ENCODE measurements at regions not wholly inside any gene's neighbourhood (a gene's known extent, or its start where the extent isn't known, plus 50 kb on each side); places are given as distances from the start of the nearest gene placed in this dataset.

GRCh38 chr13:39282400-39282972 lies 244.2 kb downstream of the NHLRC3 start:
- Histone ChIP-seq H3K4me3 (no peak overlapping the region), H4K20me1 (ENCODE audit: insufficient read depth) (no peaks in the 10 kb centered on the region), H3F3A (ENCODE audit: insufficient read depth) (no peaks in the 10 kb centered on the region), H3K9me3 (ENCODE audit: low read depth) (no peaks in the 10 kb centered on the region), H3K79me2 (ENCODE audit: insufficient read depth) (no peaks in the 10 kb centered on the region), H3K9ac (no peak overlapping the region), H2AFZ (no peak overlapping the region), H3K27ac (no peak overlapping the region), H3K36me3 (ENCODE audit: low read depth) (no peaks in the 10 kb centered on the region), H3K4me2 (ENCODE audit: unreplicated experiment) (no peak overlapping the region), H3K9me2 (ENCODE audit: insufficient read depth) (no peaks in the 10 kb centered on the region; the same call in 1 of the 2 replicates), H3K4me1 (ENCODE audit: insufficient read depth) (no peaks in the 10 kb centered on the region), H3K27me3 (replicated peaks; ENCODE audit: insufficient read depth) (no peaks in the 10 kb centered on the region)
- WGBS, 2 experiments (ENCODE audit: low coverage in 1 of 2, low lambda C conversion rate in 2 of 2, missing lambda C conversion rate in 2 of 2) = 64 to 71% methylated on average over 4 of the region's 4 CpGs
- DNase-seq = no peak
- TF ChIP-seq EZH2phosphoT487 (IDR thresholded peaks at IDR 0.05; ENCODE audit: insufficient read depth, low read depth) (no peak), EZH2 (IDR thresholded peaks at IDR 0.05; ENCODE audit: insufficient read depth, poor library complexity, severe bottlenecking) (no peak)
- in situ Hi-C loops (cut with MboI) = loop anchor here (25.0 kb wide), 1 partner anchor 330 kb away; the partner anchor contains the start of gene LHFPL6

DNA sequence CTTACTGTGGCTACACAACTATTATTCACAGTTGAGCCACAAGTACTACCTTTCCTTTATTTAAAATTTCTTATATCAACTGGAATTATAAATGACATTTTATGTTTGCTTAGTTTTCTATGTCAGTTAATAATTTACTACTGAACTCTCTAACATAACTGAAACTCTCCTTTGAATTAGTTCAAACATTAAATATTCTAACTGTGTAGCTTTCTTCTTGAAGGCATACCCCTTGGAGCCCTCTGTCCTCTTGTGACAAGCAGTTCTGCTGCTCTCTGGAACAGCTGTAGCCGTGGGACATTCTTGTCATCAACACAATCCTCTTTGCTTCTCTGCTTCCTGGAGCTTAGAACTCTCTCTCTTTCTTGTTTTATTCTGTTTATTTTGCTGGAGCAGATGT lies 244.8 kb downstream of the NHLRC3 start:
- H4K20me1 ChIP-seq (ENCODE audit: insufficient read depth) = no peaks in the 10 kb centered on the region
- no peaks in the 10 kb centered on the region for H3F3A ChIP-seq (ENCODE audit: insufficient read depth)
- H2AFZ ChIP-seq = no peak overlapping the region
- DNase-seq = no peak
- no peaks in the 10 kb centered on the region; the same call in 1 of the 2 replicates for H3K9me2 ChIP-seq (ENCODE audit: insufficient read depth)
- H3K4me3 ChIP-seq = no peak overlapping the region
- H3K9me3 ChIP-seq (ENCODE audit: low read depth) = no peaks in the 10 kb centered on the region
- H3K9ac ChIP-seq = no peak overlapping the region
- no peaks in the 10 kb centered on the region for H3K4me1 ChIP-seq (ENCODE audit: insufficient read depth)
- no peak overlapping the region for H3K4me2 ChIP-seq (ENCODE audit: unreplicated experiment)
- H3K36me3 ChIP-seq (ENCODE audit: low read depth) = no peaks in the 10 kb centered on the region
- H3K27me3 ChIP-seq (replicated peaks; ENCODE audit: insufficient read depth) = no peaks in the 10 kb centered on the region
- H3K27ac ChIP-seq = no peak overlapping the region
- H3K79me2 ChIP-seq (ENCODE audit: insufficient read depth) = no peaks in the 10 kb centered on the region
- TF ChIP-seq EZH2 (IDR thresholded peaks at IDR 0.05; ENCODE audit: insufficient read depth, poor library complexity, severe bottlenecking) = no peak
- TF ChIP-seq EZH2phosphoT487 (IDR thresholded peaks at IDR 0.05; ENCODE audit: insufficient read depth, low read depth) = no peak
- in situ Hi-C loops (cut with MboI) = loop anchor here (25.0 kb wide), 1 partner anchor 329 kb away; the partner anchor contains the start of gene LHFPL6
- 33 to 73% methylated on average over 1 of the region's 1 CpG for WGBS, 2 experiments (ENCODE audit: low coverage in 1 of 2, low lambda C conversion rate in 2 of 2, missing lambda C conversion rate in 2 of 2)

DNA sequence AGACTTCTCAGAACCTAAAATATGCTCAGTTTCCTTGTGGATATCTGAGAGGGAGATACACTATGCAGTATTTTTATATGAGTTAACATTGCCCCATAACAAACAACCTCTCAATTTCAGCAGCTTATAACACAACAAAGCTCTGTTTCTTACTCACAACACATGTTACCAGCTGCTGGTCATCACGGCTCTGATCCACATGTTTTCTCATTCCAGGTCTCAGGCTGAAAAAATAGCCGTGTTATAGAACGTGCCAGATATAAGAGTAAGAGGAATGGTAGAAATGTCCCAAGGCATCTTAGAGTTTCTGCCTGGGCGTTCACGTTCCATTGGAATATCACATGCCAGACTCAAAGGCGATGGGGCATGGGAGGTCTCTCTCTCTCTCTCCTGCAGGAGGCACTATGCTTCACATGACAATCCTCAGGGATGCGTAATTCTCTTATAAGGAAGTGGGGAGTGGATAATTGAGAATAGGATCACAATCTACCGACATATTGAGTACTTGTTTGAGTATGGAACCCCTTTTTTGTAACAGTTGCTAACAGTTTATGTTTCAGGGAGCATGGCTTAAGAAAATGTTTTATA lies 246.6 kb downstream of the NHLRC3 start:
- Histone ChIP-seq H3K4me1 (ENCODE audit: insufficient read depth) (no peaks in the 10 kb centered on the region), H3K79me2 (ENCODE audit: insufficient read depth) (no peaks in the 10 kb centered on the region), H2AFZ (no peak overlapping the region), H4K20me1 (ENCODE audit: insufficient read depth) (no peaks in the 10 kb centered on the region), H3K9me3 (ENCODE audit: low read depth) (no peaks in the 10 kb centered on the region), H3K36me3 (ENCODE audit: low read depth) (no peaks in the 10 kb centered on the region), H3K27ac (no peak overlapping the region), H3K9me2 (ENCODE audit: insufficient read depth) (no peaks in the 10 kb centered on the region), H3F3A (ENCODE audit: insufficient read depth) (no peaks in the 10 kb centered on the region), H3K4me2 (ENCODE audit: unreplicated experiment) (no peak overlapping the region), H3K9ac (no peak overlapping the region), H3K4me3 (no peak overlapping the region), H3K27me3 (replicated peaks; ENCODE audit: insufficient read depth) (no peaks in the 10 kb centered on the region)
- in situ Hi-C loops (cut with MboI) = loop anchor here (25.0 kb wide), 1 partner anchor 327 kb away; the partner anchor contains the start of gene LHFPL6
- 61 to 69% methylated on average over 8 of the region's 8 CpGs for WGBS, 2 experiments (ENCODE audit: low coverage in 1 of 2, low lambda C conversion rate in 2 of 2, missing lambda C conversion rate in 2 of 2)
- no peak for DNase-seq
- no peak for TF ChIP-seq EZH2 (IDR thresholded peaks at IDR 0.05; ENCODE audit: insufficient read depth, poor library complexity, severe bottlenecking)
- no peak for TF ChIP-seq EZH2phosphoT487 (IDR thresholded peaks at IDR 0.05; ENCODE audit: insufficient read depth, low read depth)
